ENCODE measurements at regions not wholly inside any gene's neighbourhood (a gene's known extent, or its start where the extent isn't known, plus 50 kb on each side); places are given as distances from the start of the nearest gene placed in this dataset.

- Histone ChIP-seq H3K36me3 (ENCODE audit: low read depth, missing control alignments) (no peaks in the 10 kb centered on the region), H3K27me3 (no peaks in the 10 kb centered on the region), H3K4me1 (no peaks in the 10 kb centered on the region), H3K9me3 (no peaks in the 10 kb centered on the region), H3K4me3 (no peak overlapping the region), H3K27ac (no peak overlapping the region)
- 90 to 91% methylated on average over 4 of the region's 4 CpGs for WGBS, 2 donors
- DNase-seq: no peak
- TF ChIP-seq CTCF (IDR thresholded peaks at IDR 0.05) (no peak), POLR2A (IDR thresholded peaks at IDR 0.05) (no peak)
- intact Hi-C loops (cut with DNase I; ENCODE audit: low total_unique reads): no loop called here
Measured at GRCh38 chr3:139291276-139292051, 52.4 kb upstream of the MRPS22 start.

DNA sequence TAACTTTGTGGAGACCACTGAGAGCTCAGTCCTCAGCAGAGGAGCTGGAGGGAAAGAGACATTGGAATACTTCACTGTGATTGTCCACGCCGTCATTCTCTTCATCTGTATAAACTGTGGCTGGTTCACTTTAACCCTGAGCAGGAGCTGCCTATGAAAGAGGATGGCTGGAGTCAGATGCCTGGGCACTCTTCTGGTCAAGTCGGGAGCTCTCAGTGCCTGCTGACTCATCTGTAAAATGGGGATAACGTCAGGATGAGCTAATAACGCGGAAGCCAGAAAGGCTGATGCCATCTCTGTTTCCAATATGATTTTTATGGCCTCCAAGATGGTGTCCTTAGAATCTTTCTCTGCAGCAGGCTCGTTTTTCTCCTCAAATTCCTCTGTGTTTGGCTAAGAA is 51.6 kb upstream of the MRPS22 start:
- Histone ChIP-seq H3K36me3 (ENCODE audit: low read depth, missing control alignments) (no peaks in the 10 kb centered on the region), H3K27me3 (no peaks in the 10 kb centered on the region), H3K9me3 (no peaks in the 10 kb centered on the region), H3K27ac (no peak overlapping the region), H3K4me1 (no peaks in the 10 kb centered on the region), H3K4me3 (no peak overlapping the region)
- intact Hi-C loops (cut with DNase I; ENCODE audit: low total_unique reads): no loop called here
- 81 to 83% methylated on average over 7 of the region's 7 CpGs for WGBS, 2 donors
- no peak for DNase-seq
- TF ChIP-seq CTCF (IDR thresholded peaks at IDR 0.05) (no peak), POLR2A (IDR thresholded peaks at IDR 0.05) (no peak)

GRCh38 chr3:139292711-139293664 is 50.8 kb upstream of the MRPS22 start:
- Histone ChIP-seq H3K9me3 (no peaks in the 10 kb centered on the region), H3K4me3 (no peak overlapping the region), H3K4me1 (no peaks in the 10 kb centered on the region), H3K27ac (no peak overlapping the region), H3K27me3 (no peaks in the 10 kb centered on the region), H3K36me3 (ENCODE audit: low read depth, missing control alignments) (no peaks in the 10 kb centered on the region)
- 65 to 68% methylated on average over 15 of the region's 15 CpGs for WGBS, 2 donors
- intact Hi-C loops (cut with DNase I; ENCODE audit: low total_unique reads): no loop called here
- no peak for DNase-seq
- TF ChIP-seq CTCF (IDR thresholded peaks at IDR 0.05) (no peak), POLR2A (IDR thresholded peaks at IDR 0.05) (no peak)

- no peaks in the 10 kb centered on the region for H3K36me3 ChIP-seq (ENCODE audit: low read depth, missing control alignments)
- no peak overlapping the region for H3K27ac ChIP-seq
- 94 to 100% methylated on average over 2 of the region's 2 CpGs for WGBS, 2 donors
- H3K4me1 ChIP-seq: no peaks in the 10 kb centered on the region
- DNase-seq: no peak
- intact Hi-C loops (cut with DNase I; ENCODE audit: low total_unique reads): no loop called here
- no peaks in the 10 kb centered on the region for H3K9me3 ChIP-seq
- TF ChIP-seq CTCF (IDR thresholded peaks at IDR 0.05): no peak
- TF ChIP-seq POLR2A (IDR thresholded peaks at IDR 0.05): no peak
- no peak overlapping the region for H3K4me3 ChIP-seq
- no peaks in the 10 kb centered on the region for H3K27me3 ChIP-seq
Measured at GRCh38 chr3:139293665-139294023, 50.2 kb upstream of the MRPS22 start.
